ENCODE measurements at regions not wholly inside any gene's neighbourhood (a gene's known extent, or its start where the extent isn't known, plus 50 kb on each side); places are given as distances from the start of the nearest gene placed in this dataset.
"Not testable (repeated sequence)": the region's sequence is repeated elsewhere in the genome, so short reads cannot be mapped to it uniquely, and the experiment has no call there.

GRCh38 chr6:804317-804716 is 111.4 kb upstream of the EXOC2 start:
- DNase-seq (ENCODE audit: low spot score) = no peak

- no peak for DNase-seq (ENCODE audit: low spot score)
Measured at GRCh38 chr6:803191-803977, 110.4 kb upstream of the EXOC2 start.

GRCh38 chr6:802701-803100 is 109.8 kb upstream of the EXOC2 start:
- DNase-seq (ENCODE audit: low spot score) = no peak

GRCh38 chr6:802223-802622 is 109.3 kb upstream of the EXOC2 start:
- DNase-seq (ENCODE audit: low spot score) = not testable (repeated sequence)

- no peak for DNase-seq (ENCODE audit: low spot score)
Measured at GRCh38 chr6:799769-800168, 106.8 kb upstream of the EXOC2 start.

- DNase-seq (ENCODE audit: low spot score) = peak; percentile 62
Measured at GRCh38 chr6:797479-798077, 104.6 kb upstream of the EXOC2 start.

GRCh38 chr6:795046-795685 is 102.2 kb upstream of the EXOC2 start:
- no peak for DNase-seq (ENCODE audit: low spot score)

GRCh38 chr6:793261-793660 is 100.3 kb upstream of the EXOC2 start:
- DNase-seq (ENCODE audit: low spot score) = no peak

GRCh38 chr6:792662-793061 is 99.7 kb upstream of the EXOC2 start:
- no peak for DNase-seq (ENCODE audit: low spot score)

- DNase-seq (ENCODE audit: low spot score) = no peak
Measured at GRCh38 chr6:788058-788457, 95.1 kb upstream of the EXOC2 start.

- no peak for DNase-seq (ENCODE audit: low spot score)
Measured at GRCh38 chr6:786946-787763, 94.2 kb upstream of the EXOC2 start.

- no peak for DNase-seq (ENCODE audit: low spot score)
Measured at GRCh38 chr6:783966-784735, 91.2 kb upstream of the EXOC2 start.

- no peak for DNase-seq (ENCODE audit: low spot score)
Measured at GRCh38 chr6:782141-782540, 89.2 kb upstream of the EXOC2 start.

GRCh38 chr6:781350-781961 is 88.5 kb upstream of the EXOC2 start:
- no peak for DNase-seq (ENCODE audit: low spot score)

GRCh38 chr6:780706-781105 is 87.8 kb upstream of the EXOC2 start:
- no peak for DNase-seq (ENCODE audit: low spot score)

GRCh38 chr6:776951-777350 is 84.0 kb upstream of the EXOC2 start:
- no peak for DNase-seq (ENCODE audit: low spot score)

GRCh38 chr6:776528-776931 is 83.6 kb upstream of the EXOC2 start:
- no peak for DNase-seq (ENCODE audit: low spot score)

GRCh38 chr6:775863-776262 is 82.9 kb upstream of the EXOC2 start:
- no peak for DNase-seq (ENCODE audit: low spot score)

GRCh38 chr6:771683-772082 is 78.7 kb upstream of the EXOC2 start:
- DNase-seq (ENCODE audit: low spot score) = not testable (repeated sequence)

GRCh38 chr6:767755-768512 is 75.0 kb upstream of the EXOC2 start:
- no peak for DNase-seq (ENCODE audit: low spot score)

GRCh38 chr6:766625-767024 is 73.7 kb upstream of the EXOC2 start:
- no peak for DNase-seq (ENCODE audit: low spot score)
